Caco-2 (cell line): ENCODE measurements at regions not wholly inside any gene's neighbourhood (a gene's known extent, or its start where the extent isn't known, plus 50 kb on each side); places are given as distances from the start of the nearest gene placed in this dataset.

Source experiments
- BruUV-seq: library from RNA; stranded (reverse); fragments of 400-500 nt; replicated peaks from 2 replicates; lab custom pipeline; 2021; lab: Mats Ljungman, UMichigan
- CTCF ChIA-PET: fragments of 300-600 bp; sonication (Branson Sonifier 250); formaldehyde crosslinking; loops from one replicate; lab custom pipeline; 2022; ENCODE audit warnings: antibody characterized with exemption; lab: Charles Lee
- POLR2A ChIA-PET: fragments of 300-600 bp; sonication (Branson Sonifier 250); formaldehyde crosslinking; loops from one replicate; lab custom pipeline; 2022; ENCODE audit warnings: antibody characterized with exemption; lab: Charles Lee
- DNase-seq, 2 experiments: peaks; one replicate each; pipeline versions ENCODE4 v3.0.0 to v3.0.0-alpha.2; 2020 to 2022
- H3K27me3 ChIP-seq: replicated peaks from 2 replicates; pipeline ENCODE4 v1.6.0; 2011; ENCODE audit warnings: low read length; ENCODE audit not compliant: control insufficient read depth, insufficient read depth
- H3K36me3 ChIP-seq: 2 replicates; pipeline ENCODE4 v1.5.1; 2011; ENCODE audit warnings: low read length; ENCODE audit not compliant: control insufficient read depth, insufficient read depth
- H3K4me1 ChIP-seq: fragments of 250-450 bp; sonication (Bioruptor Pico); 2 replicates; pipeline ENCODE4 v1.5.1; 2020; ENCODE audit warnings: mild to moderate bottlenecking
- H3K4me3 ChIP-seq: 2 replicates; pipeline ENCODE4 v1.5.1; 2011; ENCODE audit warnings: low read depth, mild to moderate bottlenecking, control low read depth, low read length
- H3K9me3 ChIP-seq: fragments of 250-450 bp; sonication (Bioruptor Pico); 2 replicates; pipeline ENCODE4 v1.5.1; 2020; ENCODE audit warnings: mild to moderate bottlenecking, moderate library complexity
- H3K27ac Mint-ChIP-seq: one replicate; pipeline ENCODE4 v1.8.0; 2022; ENCODE audit warnings: mixed read lengths; ENCODE audit not compliant: unreplicated experiment
- H3K27me3 Mint-ChIP-seq: one replicate; pipeline ENCODE4 v1.8.0; 2022; ENCODE audit warnings: mixed read lengths; ENCODE audit not compliant: insufficient read depth, unreplicated experiment
- H3K36me3 Mint-ChIP-seq: one replicate; pipeline ENCODE4 v1.8.0; 2022; ENCODE audit warnings: mild to moderate bottlenecking, mixed read lengths; ENCODE audit not compliant: insufficient read depth, unreplicated experiment
- H3K4me1 Mint-ChIP-seq: one replicate; pipeline ENCODE4 v1.8.0; 2022; ENCODE audit warnings: low read depth, mixed read lengths; ENCODE audit not compliant: unreplicated experiment
- H3K4me3 Mint-ChIP-seq: one replicate; pipeline ENCODE4 v1.8.0; 2022; ENCODE audit warnings: mild to moderate bottlenecking, moderate library complexity, mixed read lengths; ENCODE audit not compliant: unreplicated experiment
- H3K9me3 Mint-ChIP-seq: one replicate; pipeline ENCODE4 v1.8.0; 2022; ENCODE audit warnings: mixed read lengths; ENCODE audit not compliant: unreplicated experiment
- intact Hi-C: fragments of 100-400 bp; cut with micrococcal nuclease; formaldehyde crosslinking; loops from one replicate; pipeline ENCODE4 v1.10.0; 2022; ENCODE audit not compliant: unreplicated experiment
- TF ChIP-seq, protein P1 (sequence below), 2 experiments: fragments of 200-600 bp in 1 of 2; IDR thresholded peaks; 1 replicate in 1 of 2; 2 replicates in 1 of 2; pipeline versions ENCODE4 v1.5.1 to v1.8.0; 2011 to 2022; ENCODE audit warnings: antibody characterized with exemption in 1 of 2, control low read depth in 1 of 2, inconsistent platforms in 1 of 2, low read depth in 1 of 2, low read length in 1 of 2, mild to moderate bottlenecking in 1 of 2, moderate library complexity in 1 of 2; ENCODE audit not compliant: insufficient read depth in 1 of 2, severe bottlenecking in 1 of 2, unreplicated experiment in 1 of 2

- Mint-ChIP-seq H3K36me3 (no peaks in the 10 kb centered on the region), H3K4me3 (no peak overlapping the region), H3K9me3 (peaks cover 8% of the 10 kb centered on the region), H3K27me3 (no peaks in the 10 kb centered on the region), H3K27ac (no peak overlapping the region), H3K4me1 (peaks cover 11% of the 10 kb centered on the region)
- intact Hi-C loops = no loop called here
- ChIA-PET POLR2A (no interaction called here), CTCF (no interaction called here)
- peaks cover 6% of the 10 kb centered on the region; the same call in 1 of the 2 replicates for H3K4me1 ChIP-seq
- H3K27me3 ChIP-seq = no peaks in the 10 kb centered on the region
- TF ChIP-seq, protein P1, sequence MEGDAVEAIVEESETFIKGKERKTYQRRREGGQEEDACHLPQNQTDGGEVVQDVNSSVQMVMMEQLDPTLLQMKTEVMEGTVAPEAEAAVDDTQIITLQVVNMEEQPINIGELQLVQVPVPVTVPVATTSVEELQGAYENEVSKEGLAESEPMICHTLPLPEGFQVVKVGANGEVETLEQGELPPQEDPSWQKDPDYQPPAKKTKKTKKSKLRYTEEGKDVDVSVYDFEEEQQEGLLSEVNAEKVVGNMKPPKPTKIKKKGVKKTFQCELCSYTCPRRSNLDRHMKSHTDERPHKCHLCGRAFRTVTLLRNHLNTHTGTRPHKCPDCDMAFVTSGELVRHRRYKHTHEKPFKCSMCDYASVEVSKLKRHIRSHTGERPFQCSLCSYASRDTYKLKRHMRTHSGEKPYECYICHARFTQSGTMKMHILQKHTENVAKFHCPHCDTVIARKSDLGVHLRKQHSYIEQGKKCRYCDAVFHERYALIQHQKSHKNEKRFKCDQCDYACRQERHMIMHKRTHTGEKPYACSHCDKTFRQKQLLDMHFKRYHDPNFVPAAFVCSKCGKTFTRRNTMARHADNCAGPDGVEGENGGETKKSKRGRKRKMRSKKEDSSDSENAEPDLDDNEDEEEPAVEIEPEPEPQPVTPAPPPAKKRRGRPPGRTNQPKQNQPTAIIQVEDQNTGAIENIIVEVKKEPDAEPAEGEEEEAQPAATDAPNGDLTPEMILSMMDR (IDR thresholded peaks at IDR 0.05; ENCODE audit: insufficient read depth in 1 of 2, low read depth in 1 of 2, low read length in 1 of 2, severe bottlenecking in 1 of 2, unreplicated experiment in 1 of 2) = no peak
- DNase-seq = no peak
- BruUV-seq = no TSS peak
- H3K36me3 ChIP-seq = no peaks in the 10 kb centered on the region
- H3K9me3 ChIP-seq = no peaks in the 10 kb centered on the region
- H3K4me3 ChIP-seq = no peak overlapping the region
These were observed 217.4 kb upstream of the ECI2 start for GRCh38 chr6:4352731-4353130.

- no peaks in the 10 kb centered on the region for H3K36me3 ChIP-seq
- H3K4me3 ChIP-seq = no peak overlapping the region
- H3K9me3 ChIP-seq = no peaks in the 10 kb centered on the region
- no peak for DNase-seq
- peaks cover 3% of the 10 kb centered on the region for H3K27me3 Mint-ChIP-seq
- H3K4me1 ChIP-seq = peaks cover 6% of the 10 kb centered on the region; the same call in 1 of the 2 replicates
- H3K27me3 ChIP-seq = no peaks in the 10 kb centered on the region
- H3K9me3 Mint-ChIP-seq = peaks cover 3% of the 10 kb centered on the region
- H3K4me1 Mint-ChIP-seq = peaks cover 15% of the 10 kb centered on the region
- intact Hi-C loops = no loop called here
- no TSS peak for BruUV-seq
- peak overlapping the region; percentile 72 for H3K27ac Mint-ChIP-seq
- POLR2A ChIA-PET = no interaction called here
- peak overlapping the region; percentile 70 for H3K4me3 Mint-ChIP-seq
- TF ChIP-seq, protein P1 (IDR thresholded peaks at IDR 0.05; ENCODE audit: insufficient read depth in 1 of 2, low read depth in 1 of 2, low read length in 1 of 2, severe bottlenecking in 1 of 2, unreplicated experiment in 1 of 2) = no peak
- CTCF ChIA-PET = no interaction called here
- H3K36me3 Mint-ChIP-seq = no peaks in the 10 kb centered on the region
These were observed 216.9 kb upstream of the ECI2 start for GRCh38 chr6:4352322-4352669.

DNA sequence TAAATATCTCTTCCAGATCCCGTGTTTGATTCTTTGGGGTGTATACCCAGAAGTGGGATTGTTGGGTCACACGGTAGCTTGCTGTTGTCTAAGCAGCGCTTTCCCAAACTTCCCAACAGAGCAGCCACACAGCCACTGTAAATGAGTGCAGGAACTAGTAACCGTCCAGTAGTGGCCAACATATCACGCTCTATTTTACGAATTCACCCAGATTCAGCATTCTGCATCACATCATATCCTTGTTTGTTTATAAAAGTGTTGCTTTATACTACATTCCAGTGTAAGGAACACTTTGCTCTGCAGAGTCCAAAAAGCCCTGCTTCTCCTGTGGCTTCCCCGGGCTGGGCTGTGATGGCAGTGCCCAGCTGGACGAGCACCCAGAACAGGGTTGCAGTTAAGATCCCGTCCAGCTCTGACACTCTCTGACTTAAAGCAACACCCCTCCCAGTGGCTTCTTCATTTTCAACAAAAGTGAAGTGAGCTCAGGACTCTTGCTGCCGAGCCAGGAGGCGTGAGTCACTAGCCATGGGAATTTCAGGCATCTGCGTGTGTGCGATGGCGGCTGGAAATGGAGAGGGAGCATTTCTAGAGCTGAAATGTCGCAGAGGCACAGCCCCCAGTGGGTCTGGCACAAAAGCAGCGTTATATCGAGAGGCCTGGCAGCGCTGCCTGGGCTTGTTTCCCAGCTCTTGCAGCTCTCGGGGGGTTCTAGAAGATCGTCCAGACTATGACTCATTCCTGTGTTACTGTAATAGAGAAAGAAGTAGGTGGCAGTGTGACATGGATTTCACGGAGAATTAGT lies 216.3 kb upstream of the ECI2 start:
- peaks cover 18% of the 10 kb centered on the region for H3K4me1 Mint-ChIP-seq
- Histone ChIP-seq H3K4me1 (peaks cover 6% of the 10 kb centered on the region; the same call in 1 of the 2 replicates), H3K27me3 (no peaks in the 10 kb centered on the region), H3K9me3 (no peaks in the 10 kb centered on the region), H3K36me3 (no peaks in the 10 kb centered on the region), H3K4me3 (peak overlapping the region; percentile 5; the same call in 1 of the 2 replicates)
- peak overlapping the region; percentile 72 for H3K27ac Mint-ChIP-seq
- H3K4me3 Mint-ChIP-seq = peak overlapping the region; percentile 70
- CTCF ChIA-PET = no interaction called here
- intact Hi-C loops = no loop called here
- no peaks in the 10 kb centered on the region for H3K9me3 Mint-ChIP-seq
- TF ChIP-seq, protein P1 (IDR thresholded peaks at IDR 0.05; ENCODE audit: insufficient read depth in 1 of 2, low read depth in 1 of 2, low read length in 1 of 2, severe bottlenecking in 1 of 2, unreplicated experiment in 1 of 2) = no peak
- POLR2A ChIA-PET = interaction anchor here (0.5 kb wide), 1 partner anchor 364 kb away, joined by 4 read pairs; no protein-coding TSS in a partner anchor
- BruUV-seq = no TSS peak
- H3K36me3 Mint-ChIP-seq = no peaks in the 10 kb centered on the region
- peak in 1 of 2 experiments; percentile 14 for DNase-seq
- H3K27me3 Mint-ChIP-seq = peaks cover 3% of the 10 kb centered on the region
